ENCODE measurements at regions not wholly inside any gene's neighbourhood (a gene's known extent, or its start where the extent isn't known, plus 50 kb on each side); places are given as distances from the start of the nearest gene placed in this dataset.

- TF ChIP-seq TEAD4 (IDR thresholded peaks at IDR 0.05) (no peak), YY1 (IDR thresholded peaks at IDR 0.05; ENCODE audit: low read depth) (no peak), EGR1 (IDR thresholded peaks at IDR 0.05) (no peak), EP300 (IDR thresholded peaks at IDR 0.05; ENCODE audit: borderline replicate concordance) (no peak)
- TF ChIP-seq, protein P1, sequence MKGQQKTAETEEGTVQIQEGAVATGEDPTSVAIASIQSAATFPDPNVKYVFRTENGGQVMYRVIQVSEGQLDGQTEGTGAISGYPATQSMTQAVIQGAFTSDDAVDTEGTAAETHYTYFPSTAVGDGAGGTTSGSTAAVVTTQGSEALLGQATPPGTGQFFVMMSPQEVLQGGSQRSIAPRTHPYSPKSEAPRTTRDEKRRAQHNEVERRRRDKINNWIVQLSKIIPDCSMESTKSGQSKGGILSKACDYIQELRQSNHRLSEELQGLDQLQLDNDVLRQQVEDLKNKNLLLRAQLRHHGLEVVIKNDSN (IDR thresholded peaks at IDR 0.05) = no peak
These were observed 118.8 kb upstream of the STK17B start for GRCh38 chr2:196290136-196290535.

DNA sequence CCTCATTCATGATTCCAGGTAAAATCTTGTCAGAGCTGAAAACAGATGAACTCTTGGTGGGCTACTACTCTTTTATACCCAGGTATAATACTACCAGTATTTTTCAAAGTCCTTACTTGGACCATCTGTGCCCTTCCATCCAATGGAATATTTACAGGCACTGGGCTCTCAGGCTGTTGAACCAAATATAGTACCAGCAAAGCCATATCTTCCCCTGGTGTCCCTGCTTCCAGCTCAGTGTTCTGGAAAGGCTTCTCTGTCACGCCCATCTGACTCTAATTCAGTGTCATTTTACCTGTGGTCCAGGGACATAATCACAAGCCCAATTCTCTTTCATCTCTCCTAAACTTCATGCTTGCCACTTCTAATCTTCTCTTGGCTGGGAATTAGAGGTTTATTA lies 119.2 kb upstream of the STK17B start:
- TF ChIP-seq EGR1 (IDR thresholded peaks at IDR 0.05) (no peak), CREB1 (IDR thresholded peaks at IDR 0.05; ENCODE audit: low read depth) (no peak), CEBPB (IDR thresholded peaks at IDR 0.05) (no peak), RAD21 (IDR thresholded peaks at IDR 0.05; ENCODE audit: low read depth) (no peak), TEAD4 (IDR thresholded peaks at IDR 0.05) (no peak), TCF12 (IDR thresholded peaks at IDR 0.05; ENCODE audit: low read depth) (no peak), ZBTB7A (IDR thresholded peaks at IDR 0.05; ENCODE audit: low read depth) (no peak), TAF1 (IDR thresholded peaks at IDR 0.05; ENCODE audit: low read depth) (no peak), MAX (IDR thresholded peaks at IDR 0.05) (no peak), EP300 (IDR thresholded peaks at IDR 0.05; ENCODE audit: borderline replicate concordance) (no peak), YY1 (IDR thresholded peaks at IDR 0.05; ENCODE audit: low read depth) (no peak), FOXM1 (IDR thresholded peaks at IDR 0.05; ENCODE audit: borderline replicate concordance, low read depth) (no peak)

GRCh38 chr2:196291426-196291825 lies 120.0 kb upstream of the STK17B start:
- TF ChIP-seq EP300 (IDR thresholded peaks at IDR 0.05; ENCODE audit: borderline replicate concordance) (no peak), CREB1 (IDR thresholded peaks at IDR 0.05; ENCODE audit: low read depth) (no peak), TAF1 (IDR thresholded peaks at IDR 0.05; ENCODE audit: low read depth) (no peak), MAX (IDR thresholded peaks at IDR 0.05) (no peak), CEBPB (IDR thresholded peaks at IDR 0.05) (no peak), RAD21 (IDR thresholded peaks at IDR 0.05; ENCODE audit: low read depth) (no peak), NFIC (IDR thresholded peaks at IDR 0.05) (no peak), TEAD4 (IDR thresholded peaks at IDR 0.05) (no peak), FOXM1 (IDR thresholded peaks at IDR 0.05; ENCODE audit: borderline replicate concordance, low read depth) (no peak), YY1 (IDR thresholded peaks at IDR 0.05; ENCODE audit: low read depth) (no peak), EGR1 (IDR thresholded peaks at IDR 0.05) (no peak), TCF12 (IDR thresholded peaks at IDR 0.05; ENCODE audit: low read depth) (no peak), ZBTB7A (IDR thresholded peaks at IDR 0.05; ENCODE audit: low read depth) (no peak)
- TF ChIP-seq, protein P2, sequence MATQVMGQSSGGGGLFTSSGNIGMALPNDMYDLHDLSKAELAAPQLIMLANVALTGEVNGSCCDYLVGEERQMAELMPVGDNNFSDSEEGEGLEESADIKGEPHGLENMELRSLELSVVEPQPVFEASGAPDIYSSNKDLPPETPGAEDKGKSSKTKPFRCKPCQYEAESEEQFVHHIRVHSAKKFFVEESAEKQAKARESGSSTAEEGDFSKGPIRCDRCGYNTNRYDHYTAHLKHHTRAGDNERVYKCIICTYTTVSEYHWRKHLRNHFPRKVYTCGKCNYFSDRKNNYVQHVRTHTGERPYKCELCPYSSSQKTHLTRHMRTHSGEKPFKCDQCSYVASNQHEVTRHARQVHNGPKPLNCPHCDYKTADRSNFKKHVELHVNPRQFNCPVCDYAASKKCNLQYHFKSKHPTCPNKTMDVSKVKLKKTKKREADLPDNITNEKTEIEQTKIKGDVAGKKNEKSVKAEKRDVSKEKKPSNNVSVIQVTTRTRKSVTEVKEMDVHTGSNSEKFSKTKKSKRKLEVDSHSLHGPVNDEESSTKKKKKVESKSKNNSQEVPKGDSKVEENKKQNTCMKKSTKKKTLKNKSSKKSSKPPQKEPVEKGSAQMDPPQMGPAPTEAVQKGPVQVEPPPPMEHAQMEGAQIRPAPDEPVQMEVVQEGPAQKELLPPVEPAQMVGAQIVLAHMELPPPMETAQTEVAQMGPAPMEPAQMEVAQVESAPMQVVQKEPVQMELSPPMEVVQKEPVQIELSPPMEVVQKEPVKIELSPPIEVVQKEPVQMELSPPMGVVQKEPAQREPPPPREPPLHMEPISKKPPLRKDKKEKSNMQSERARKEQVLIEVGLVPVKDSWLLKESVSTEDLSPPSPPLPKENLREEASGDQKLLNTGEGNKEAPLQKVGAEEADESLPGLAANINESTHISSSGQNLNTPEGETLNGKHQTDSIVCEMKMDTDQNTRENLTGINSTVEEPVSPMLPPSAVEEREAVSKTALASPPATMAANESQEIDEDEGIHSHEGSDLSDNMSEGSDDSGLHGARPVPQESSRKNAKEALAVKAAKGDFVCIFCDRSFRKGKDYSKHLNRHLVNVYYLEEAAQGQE (IDR thresholded peaks at IDR 0.05; ENCODE audit: low read depth) = no peak
- TF ChIP-seq, protein P1 (IDR thresholded peaks at IDR 0.05) = no peak

DNA sequence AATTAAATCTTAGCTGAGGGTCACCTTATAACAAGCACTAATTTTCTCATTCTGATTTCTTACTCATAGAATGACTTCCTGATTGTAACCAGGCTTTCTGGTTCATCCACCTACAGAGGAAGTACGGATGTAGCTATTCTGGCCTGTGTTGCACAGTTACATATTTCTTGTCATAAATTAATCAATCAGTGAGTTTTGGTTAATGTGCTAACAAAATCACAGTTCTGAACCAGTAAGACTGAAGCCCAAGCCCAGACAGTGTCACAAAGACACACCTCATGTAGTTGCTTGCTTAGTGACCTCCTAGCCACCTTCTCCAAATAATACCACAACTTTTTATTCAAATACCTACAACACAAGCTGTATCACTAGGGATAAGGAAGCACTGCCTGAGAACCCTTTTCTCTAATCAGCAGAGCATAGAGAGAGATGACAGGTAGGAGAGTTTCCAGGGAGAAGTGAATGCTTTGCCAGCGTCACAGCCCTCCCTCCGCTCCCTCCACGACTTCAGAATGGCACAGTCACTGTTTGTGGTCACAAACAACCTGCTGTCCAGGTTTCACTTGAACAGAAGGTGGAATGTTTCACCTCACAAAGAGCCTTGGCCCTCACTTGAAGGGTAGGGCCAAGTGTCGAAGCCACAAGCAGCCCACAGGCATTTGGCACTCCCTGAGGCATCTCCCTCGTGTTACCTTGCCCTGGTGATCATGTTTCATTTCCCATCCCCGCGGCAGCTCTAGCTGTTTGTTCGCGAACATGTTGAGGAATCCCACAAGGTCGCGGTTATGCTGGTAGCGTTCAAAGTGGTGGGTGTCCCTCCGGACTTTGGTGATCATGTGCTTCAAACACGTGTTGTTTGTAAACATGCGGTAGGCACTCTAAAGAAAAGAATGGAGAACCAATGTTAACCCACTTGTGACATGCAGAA lies 120.8 kb upstream of the STK17B start:
- peak; percentile 80 for TF ChIP-seq MAX (IDR thresholded peaks at IDR 0.05)
- TF ChIP-seq CEBPB (IDR thresholded peaks at IDR 0.05) = no peak
- no peak for TF ChIP-seq RAD21 (IDR thresholded peaks at IDR 0.05; ENCODE audit: low read depth)
- TF ChIP-seq NFIC (IDR thresholded peaks at IDR 0.05) = peak; percentile 57
- no peak for TF ChIP-seq CREB1 (IDR thresholded peaks at IDR 0.05; ENCODE audit: low read depth)
- TF ChIP-seq FOXM1 (IDR thresholded peaks at IDR 0.05; ENCODE audit: borderline replicate concordance, low read depth) = no peak
- TF ChIP-seq ZBTB7A (IDR thresholded peaks at IDR 0.05; ENCODE audit: low read depth) = no peak
- no peak for TF ChIP-seq TAF1 (IDR thresholded peaks at IDR 0.05; ENCODE audit: low read depth)
- no peak for TF ChIP-seq EGR1 (IDR thresholded peaks at IDR 0.05)
- peak; percentile 60; the same call in 1 of the 2 replicates for TF ChIP-seq EP300 (IDR thresholded peaks at IDR 0.05; ENCODE audit: borderline replicate concordance)
- peak; percentile 51 for TF ChIP-seq TEAD4 (IDR thresholded peaks at IDR 0.05)
- TF ChIP-seq, protein P1 (IDR thresholded peaks at IDR 0.05) = peak; percentile 61; the same call in 1 of the 2 replicates
- TF ChIP-seq TCF12 (IDR thresholded peaks at IDR 0.05; ENCODE audit: low read depth) = peak; percentile 33; the same call in 1 of the 2 replicates
- TF ChIP-seq YY1 (IDR thresholded peaks at IDR 0.05; ENCODE audit: low read depth) = no peak
- TF ChIP-seq, protein P2 (IDR thresholded peaks at IDR 0.05; ENCODE audit: low read depth) = no peak
